SU-DHL-6 (cell line): ENCODE measurements at regions not wholly inside any gene's neighbourhood (a gene's known extent, or its start where the extent isn't known, plus 50 kb on each side); places are given as distances from the start of the nearest gene placed in this dataset.

Experiments used
- CTCF ChIP-seq: fragments of 200-600 bp; sonication (generic); IDR thresholded peaks from one replicate; pipeline ENCODE4 v1.5.1; 2017; ENCODE audit warnings: antibody characterized with exemption, mild to moderate bottlenecking, low read length, moderate library complexity; ENCODE audit not compliant: insufficient read depth, poor library complexity, severe bottlenecking
- EZH2phosphoT487 ChIP-seq: fragments of 200-600 bp; sonication (generic), shearing (Covaris generic); conservative IDR thresholded peaks from 2 replicates; pipeline ENCODE4 v1.6.1; 2018; ENCODE audit warnings: mild to moderate bottlenecking, antibody characterized with exemption, low read length, moderate library complexity, mixed read lengths

GRCh38 chr10:24034571-24034970 is 174.4 kb upstream of the KIAA1217 start:
- no peak for TF ChIP-seq CTCF
- no peak for TF ChIP-seq EZH2phosphoT487
